Cerebellar cortex (tissue), 1 donor: ENCODE measurements at regions not wholly inside any gene's neighbourhood (a gene's known extent, or its start where the extent isn't known, plus 50 kb on each side); places are given as distances from the start of the nearest gene placed in this dataset.
A peak's percentile ranks its signal among the peaks of the same experiment; 100 is the strongest.

Source experiments
- DNase-seq: peaks from one replicate; pipeline ENCODE4 v3.0.0-alpha.2; 2015; ENCODE audit warnings: low spot score

DNA sequence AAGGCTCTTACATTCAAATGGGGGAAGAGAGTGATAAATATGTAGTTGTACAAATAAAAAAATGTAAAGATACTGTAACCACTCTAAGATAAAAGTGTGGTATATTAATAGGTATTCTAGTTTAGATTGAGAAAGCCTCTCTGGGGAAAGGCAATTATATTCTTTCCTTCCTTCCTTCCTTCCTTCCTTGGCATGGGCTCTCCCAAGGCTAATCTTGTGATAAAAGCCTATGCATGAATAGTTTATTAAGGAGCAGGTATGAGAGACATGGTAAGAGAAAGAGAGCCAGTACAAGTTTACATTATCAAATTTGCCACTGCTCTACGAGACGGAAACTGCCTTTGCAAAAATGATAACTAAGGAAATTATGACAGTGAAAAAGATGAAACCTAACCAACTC is 588.8 kb downstream of the PRELID2 start:
- no peak for DNase-seq

DNA sequence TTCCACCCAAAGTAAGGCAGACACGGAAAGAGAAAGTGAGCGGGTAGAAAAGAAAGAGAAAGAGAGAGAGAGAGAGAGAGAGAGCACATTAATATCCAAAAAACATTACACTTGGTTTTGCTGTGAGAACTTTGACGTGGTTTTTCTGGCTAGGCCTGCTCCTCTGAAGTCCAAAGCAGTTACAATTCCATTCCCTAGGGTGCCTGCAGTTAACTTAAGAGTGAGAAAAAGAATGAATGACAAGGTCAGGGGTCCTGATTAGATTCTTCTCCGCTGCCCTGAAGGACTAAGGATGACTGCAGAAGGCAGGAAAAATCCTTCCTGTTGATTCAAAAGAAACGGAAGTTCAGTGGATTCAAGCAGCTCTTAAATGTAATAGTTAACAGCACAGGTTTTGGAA is 589.8 kb downstream of the PRELID2 start:
- no peak for DNase-seq

DNA sequence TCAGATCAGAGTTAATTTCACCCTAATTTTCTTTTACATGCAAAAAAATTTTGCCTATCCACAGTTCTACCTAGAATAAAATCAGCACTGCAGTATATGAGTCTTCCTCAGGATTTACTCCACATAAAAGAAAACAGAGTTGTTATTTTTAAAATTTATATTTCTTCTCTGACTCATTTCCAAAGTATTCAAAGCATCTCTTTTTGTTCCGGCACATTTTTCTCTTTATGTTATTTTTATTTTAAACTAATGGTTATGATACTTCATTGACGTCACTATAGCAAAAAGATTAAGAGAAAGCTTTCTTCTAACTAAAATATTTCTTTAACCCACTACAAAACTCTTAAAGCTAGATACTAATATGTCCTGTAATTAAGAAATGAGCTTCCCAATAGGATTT is 590.4 kb downstream of the PRELID2 start:
- no peak for DNase-seq

GRCh38 chr5:145244251-145244650 is 590.9 kb downstream of the PRELID2 start:
- DNase-seq, result no peak

- DNase-seq, result no peak
Observed at GRCh38 chr5:145243016-145243415, 592.1 kb downstream of the PRELID2 start.

GRCh38 chr5:145242551-145242950 is 592.6 kb downstream of the PRELID2 start:
- no peak for DNase-seq

DNA sequence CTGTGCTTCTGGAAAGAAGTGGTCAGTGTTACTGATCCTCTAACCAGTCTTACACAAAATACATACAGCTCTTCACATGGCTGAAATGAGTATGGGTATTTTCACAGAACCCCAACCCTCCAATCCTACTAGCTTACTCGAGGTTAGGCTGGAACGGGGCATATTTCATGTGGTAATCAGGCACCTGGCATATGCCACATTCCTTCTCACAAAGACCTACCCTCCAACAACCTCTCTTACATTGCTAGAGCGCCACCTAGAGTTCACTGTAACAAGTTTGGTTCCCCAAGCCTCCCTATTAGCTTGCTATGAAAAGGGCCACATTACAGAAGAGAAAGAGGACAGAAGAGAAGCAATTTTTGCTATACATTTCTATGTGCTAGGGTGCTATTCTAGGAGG is 597.3 kb downstream of the PRELID2 start:
- DNase-seq, result peak; percentile 47

GRCh38 chr5:145236983-145237382 is 598.2 kb downstream of the PRELID2 start:
- DNase-seq, result no peak

DNA sequence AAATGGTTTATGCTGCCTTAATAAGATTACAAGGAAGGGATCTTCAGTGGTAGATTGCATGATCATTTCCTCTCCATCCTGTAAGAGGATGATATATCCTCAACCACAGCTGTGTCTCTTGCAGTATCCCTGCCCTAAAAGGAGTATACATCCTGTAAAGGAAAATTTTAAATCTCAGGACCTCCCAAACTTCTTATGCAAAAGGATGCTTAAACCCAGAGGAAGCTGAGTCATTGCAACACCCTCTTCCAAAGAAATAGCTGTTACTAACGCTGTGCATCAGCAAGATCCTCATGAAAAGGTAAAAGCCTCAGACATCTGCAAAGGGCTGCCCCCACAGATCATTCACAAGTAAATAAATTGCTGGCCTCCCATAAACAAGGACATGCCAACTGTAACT is 599.0 kb downstream of the PRELID2 start:
- no peak for DNase-seq

DNA sequence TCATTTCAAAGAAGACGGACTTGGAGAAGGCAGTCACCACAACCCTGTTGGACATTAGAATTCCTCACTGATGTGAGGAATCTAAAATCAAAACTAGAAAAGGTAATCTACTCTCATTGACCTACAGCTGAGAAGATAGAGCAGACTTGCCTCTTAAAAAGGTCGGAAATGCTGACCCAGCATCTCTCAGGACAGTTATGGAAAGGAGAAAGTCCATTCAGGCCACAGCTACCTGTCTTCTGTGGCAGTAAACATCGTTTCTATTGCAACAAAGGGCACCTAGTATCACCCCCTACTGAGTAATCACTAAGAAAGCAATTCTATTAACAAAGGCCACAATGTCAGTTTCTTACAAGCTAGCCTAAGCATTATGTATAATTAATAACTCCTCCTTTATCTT is 601.7 kb downstream of the PRELID2 start:
- DNase-seq, result no peak

DNA sequence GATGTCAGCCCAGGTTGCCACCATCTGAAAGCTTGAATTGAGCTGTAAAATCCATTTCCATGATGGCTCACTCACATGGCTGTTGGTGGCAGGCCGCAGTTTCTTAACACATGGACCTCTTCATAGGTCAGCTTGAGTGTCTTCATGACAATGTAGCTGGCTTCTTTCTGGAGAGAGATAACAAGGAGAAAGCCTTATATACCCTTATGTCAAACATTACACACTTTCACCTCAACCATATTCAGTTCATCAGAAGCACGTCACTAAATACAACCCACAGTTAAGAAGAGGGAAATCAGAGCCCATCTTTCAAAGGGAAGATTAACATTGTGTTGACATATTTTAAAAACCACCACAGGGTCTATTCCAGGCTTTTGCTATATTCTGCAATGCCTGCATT is 604.4 kb downstream of the PRELID2 start:
- DNase-seq, result no peak

- no peak for DNase-seq
Observed at GRCh38 chr5:145228564-145228963, 606.6 kb downstream of the PRELID2 start.

- DNase-seq, result no peak
Observed at GRCh38 chr5:145227881-145228280, 607.3 kb downstream of the PRELID2 start.

GRCh38 chr5:145226726-145227125 is 608.4 kb downstream of the PRELID2 start:
- no peak for DNase-seq

GRCh38 chr5:145225529-145225928 is 609.6 kb downstream of the PRELID2 start:
- no peak for DNase-seq

- DNase-seq, result no peak
Observed at GRCh38 chr5:145223582-145223981, 611.6 kb downstream of the PRELID2 start.

DNA sequence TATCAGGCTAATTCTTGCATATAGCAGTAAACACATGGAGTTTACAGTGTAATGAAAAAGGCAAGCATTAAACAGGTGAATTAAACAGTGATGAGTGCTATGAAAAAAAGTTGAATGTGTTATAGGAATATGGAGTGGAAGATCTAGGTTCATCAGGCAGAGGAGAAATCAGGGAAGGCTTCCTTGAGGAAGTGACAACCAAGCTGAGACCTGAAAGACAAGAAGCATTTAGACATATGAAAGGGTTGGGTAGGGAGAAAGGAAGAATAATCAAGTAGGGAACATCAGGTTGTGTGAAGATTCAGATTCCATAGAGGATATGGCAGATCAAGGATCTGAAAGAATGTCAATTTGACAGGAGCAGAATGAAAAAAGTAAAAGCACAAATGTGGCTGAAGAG is 612.5 kb downstream of the PRELID2 start:
- no peak for DNase-seq

DNA sequence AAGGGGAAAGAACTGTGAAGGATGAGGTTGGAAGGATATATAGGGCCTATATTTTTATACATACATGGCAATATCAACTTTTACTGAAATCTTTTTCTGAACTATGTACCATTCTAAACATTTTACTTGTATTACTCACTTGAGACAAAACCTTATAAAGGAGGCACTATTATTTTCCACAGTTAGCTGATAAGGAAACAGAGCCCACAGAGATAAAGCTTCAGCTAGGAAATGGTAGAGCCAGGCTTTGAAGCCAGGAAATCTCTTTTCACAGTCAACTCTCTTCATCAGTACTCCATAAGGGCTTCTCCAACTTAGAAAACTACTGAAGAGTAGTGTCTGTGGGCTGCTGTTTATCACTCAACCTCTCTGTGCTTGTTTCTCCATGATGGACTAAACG is 613.7 kb downstream of the PRELID2 start:
- no peak for DNase-seq

DNA sequence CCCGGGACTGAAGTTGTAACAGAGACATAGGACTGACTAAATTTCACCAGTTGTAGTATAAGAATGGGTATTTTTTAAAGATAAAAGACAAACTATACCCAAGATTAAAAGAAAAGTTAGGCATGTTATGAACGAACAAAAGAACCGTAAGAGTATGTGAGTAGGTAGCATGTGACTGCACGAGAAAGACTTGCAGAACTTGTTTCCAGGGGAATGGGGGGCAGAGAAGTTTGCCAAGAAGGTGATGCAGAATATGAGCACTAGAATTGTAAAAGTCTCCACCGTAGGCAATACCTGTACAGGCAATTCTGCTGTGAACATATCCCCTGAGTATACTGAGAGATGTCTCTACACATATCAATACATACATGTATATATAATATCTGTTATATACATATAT is 614.7 kb downstream of the PRELID2 start:
- no peak for DNase-seq

GRCh38 chr5:145218982-145219381 is 616.2 kb downstream of the PRELID2 start:
- DNase-seq, result no peak

DNA sequence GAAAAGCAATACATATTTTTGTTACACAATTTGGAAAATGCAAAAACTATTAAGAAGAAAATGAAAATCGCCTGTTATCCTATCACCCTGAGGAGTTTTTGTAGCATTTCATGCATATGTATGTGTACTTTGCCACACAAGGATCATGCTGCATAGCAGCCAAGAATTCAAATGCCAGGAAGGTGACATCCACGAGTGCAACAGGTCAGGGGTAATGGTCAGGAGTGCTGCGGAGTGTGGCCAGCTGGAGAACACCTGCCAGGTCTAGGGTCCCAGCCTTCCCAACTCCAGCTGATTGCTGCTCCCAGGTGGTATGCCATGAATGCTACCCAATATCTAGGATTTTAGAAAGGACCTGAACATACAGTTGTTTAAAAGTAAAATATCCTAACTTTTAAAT is 617.1 kb downstream of the PRELID2 start:
- no peak for DNase-seq

DNA sequence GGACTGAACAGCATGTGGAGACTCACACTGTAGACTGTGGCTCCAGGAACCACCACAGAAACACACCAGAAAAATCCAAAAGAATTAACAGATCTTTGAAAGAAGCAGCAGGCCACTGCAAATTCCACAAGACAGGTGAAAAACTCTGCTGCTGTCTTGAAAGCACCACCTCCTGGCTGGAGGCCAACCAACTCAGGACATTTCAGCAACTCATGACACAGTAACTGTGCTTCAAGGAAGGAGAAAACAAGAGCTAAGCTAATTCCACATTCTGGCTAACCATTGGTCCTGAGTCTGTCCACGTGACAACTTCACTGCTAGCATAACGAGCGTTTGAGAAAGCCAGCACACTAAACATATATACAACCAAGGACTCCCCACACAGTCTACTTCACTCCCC is 625.1 kb downstream of the PRELID2 start:
- no peak for DNase-seq

DNA sequence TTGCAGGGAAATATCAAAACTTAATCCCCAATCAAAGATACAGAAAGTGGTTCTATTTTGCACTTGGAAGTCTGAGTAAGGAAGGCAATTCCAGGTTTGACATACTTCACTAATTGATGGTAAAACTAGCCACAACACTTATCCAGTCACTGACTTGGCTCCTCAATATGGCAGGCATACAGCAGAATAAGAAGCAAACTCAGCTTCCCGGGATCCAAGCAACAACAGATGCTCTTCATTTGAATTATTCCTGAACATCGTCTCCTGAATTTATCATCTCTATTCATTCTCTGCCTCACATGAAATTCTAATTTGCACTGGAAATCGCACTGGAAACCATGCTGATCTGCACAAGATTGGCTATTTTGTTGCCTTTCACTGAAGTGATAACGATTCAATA is 629.6 kb downstream of the PRELID2 start:
- DNase-seq, result no peak

- no peak for DNase-seq
Observed at GRCh38 chr5:145204743-145205142, 630.4 kb downstream of the PRELID2 start.

GRCh38 chr5:145203193-145203592 is 631.9 kb downstream of the PRELID2 start:
- DNase-seq, result no peak
